Activated T-cell treated with anti-CD3 and anti-CD28 coated beads, Interleukin-2, amount 50 U/mL, for 72 hours (primary cell): ENCODE measurements at regions not wholly inside any gene's neighbourhood (a gene's known extent, or its start where the extent isn't known, plus 50 kb on each side); places are given as distances from the start of the nearest gene placed in this dataset.

Experiments
- ATAC-seq, 2 donors: fragments of 150-1000 bp; cut with Tn5 transposase; replicated peaks in 1 of 2; 2 replicates each; pipeline ENCODE4 v1.10.0; 2021; ENCODE audit warnings: moderate library complexity in 2 of 2, mild to moderate bottlenecking in 1 of 2
- DNase-seq, 2 donors: peaks; one replicate each; pipeline ENCODE4 v3.0.0; 2021 to 2022; ENCODE audit warnings: mixed read lengths in 1 of 2
- H3K27ac Mint-ChIP-seq: one replicate; pipeline ENCODE4 v1.8.0; 2022; ENCODE audit warnings: mild to moderate bottlenecking, moderate library complexity, mixed read lengths
- H3K27me3 Mint-ChIP-seq: one replicate; pipeline ENCODE4 v1.8.0; 2022; ENCODE audit warnings: low read depth, mixed read lengths
- H3K36me3 Mint-ChIP-seq, 2 donors: one replicate each; pipeline ENCODE4 v1.8.0; 2022; ENCODE audit warnings: mixed read lengths in 2 of 2, mild to moderate bottlenecking in 1 of 2; ENCODE audit not compliant: insufficient read depth in 2 of 2
- H3K4me1 Mint-ChIP-seq: one replicate; pipeline ENCODE4 v1.8.0; 2022; ENCODE audit warnings: low read depth, mixed read lengths
- H3K4me3 Mint-ChIP-seq, 2 donors: one replicate each; pipeline ENCODE4 v1.8.0; 2022; ENCODE audit warnings: mild to moderate bottlenecking in 2 of 2, mixed read lengths in 2 of 2, moderate library complexity in 2 of 2
- H3K9me3 Mint-ChIP-seq, 2 donors: one replicate each; pipeline ENCODE4 v1.8.0; 2022; ENCODE audit warnings: mixed read lengths in 2 of 2

DNA sequence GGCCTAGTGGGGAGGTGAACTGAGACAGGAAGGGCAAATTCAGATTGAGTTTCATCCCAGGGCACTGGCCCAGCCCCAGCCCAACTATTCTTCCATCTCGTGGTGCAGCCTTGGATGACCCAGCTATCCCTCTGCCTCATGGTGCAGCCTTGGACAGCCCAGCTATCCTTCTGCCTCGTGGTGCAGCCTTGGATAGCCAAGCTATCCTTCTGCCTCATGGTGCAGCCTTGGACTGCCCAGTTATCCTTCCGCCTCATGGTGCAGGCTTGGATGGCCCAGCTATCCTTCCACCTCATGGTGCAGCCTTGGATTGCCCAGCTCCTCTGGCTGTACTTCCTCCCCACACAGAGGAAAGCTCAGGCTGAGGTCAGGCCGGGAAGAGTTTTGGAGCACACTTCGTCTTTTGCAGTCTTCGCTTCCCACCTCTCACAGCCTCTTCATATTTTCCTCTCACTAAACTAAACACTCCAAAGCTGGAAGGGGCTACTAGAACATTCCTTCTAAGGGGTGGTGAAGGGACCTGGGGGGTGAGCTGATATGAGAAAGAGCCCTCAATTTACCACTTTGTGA is 69.8 kb upstream of the TTC34 start:
- no peaks in the 10 kb centered on the region for H3K4me1 Mint-ChIP-seq
- H3K27me3 Mint-ChIP-seq = no peaks in the 10 kb centered on the region
- H3K9me3 Mint-ChIP-seq = peaks cover 2 to 7% of the 10 kb centered on the region in 2 donors
- H3K4me3 Mint-ChIP-seq = no peak overlapping the region
- no peak for DNase-seq
- peaks cover 5 to 14% of the 10 kb centered on the region in 2 donors for H3K36me3 Mint-ChIP-seq
- ATAC-seq = no peak
- H3K27ac Mint-ChIP-seq = no peak overlapping the region

DNA sequence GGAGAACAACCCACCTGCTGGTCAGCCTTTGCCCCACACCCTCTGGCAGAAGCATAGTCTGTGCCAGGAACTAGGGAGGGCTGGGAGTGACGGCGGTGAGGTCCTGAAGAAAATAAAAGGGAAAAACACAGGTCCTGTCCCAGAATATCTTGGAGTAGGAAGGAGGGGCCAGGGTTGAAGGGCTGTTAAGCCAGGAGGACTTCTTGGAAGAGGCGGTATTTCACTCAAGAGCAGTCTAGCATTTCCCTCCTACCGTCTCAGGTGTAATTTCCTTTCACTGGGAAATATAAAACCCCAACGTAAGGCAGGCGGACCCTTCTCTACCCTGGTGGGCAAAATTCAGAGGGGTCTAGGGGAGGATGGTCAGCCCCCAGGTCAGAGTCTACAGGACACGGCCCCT is 72.7 kb upstream of the TTC34 start:
- Mint-ChIP-seq H3K4me1 (no peaks in the 10 kb centered on the region), H3K27ac (no peak overlapping the region), H3K27me3 (no peaks in the 10 kb centered on the region), H3K4me3 (no peak overlapping the region), H3K36me3 (peaks cover 5 to 14% of the 10 kb centered on the region in 2 donors), H3K9me3 (peaks cover 2 to 7% of the 10 kb centered on the region in 2 donors)
- ATAC-seq (no peak), DNase-seq (no peak)

DNA sequence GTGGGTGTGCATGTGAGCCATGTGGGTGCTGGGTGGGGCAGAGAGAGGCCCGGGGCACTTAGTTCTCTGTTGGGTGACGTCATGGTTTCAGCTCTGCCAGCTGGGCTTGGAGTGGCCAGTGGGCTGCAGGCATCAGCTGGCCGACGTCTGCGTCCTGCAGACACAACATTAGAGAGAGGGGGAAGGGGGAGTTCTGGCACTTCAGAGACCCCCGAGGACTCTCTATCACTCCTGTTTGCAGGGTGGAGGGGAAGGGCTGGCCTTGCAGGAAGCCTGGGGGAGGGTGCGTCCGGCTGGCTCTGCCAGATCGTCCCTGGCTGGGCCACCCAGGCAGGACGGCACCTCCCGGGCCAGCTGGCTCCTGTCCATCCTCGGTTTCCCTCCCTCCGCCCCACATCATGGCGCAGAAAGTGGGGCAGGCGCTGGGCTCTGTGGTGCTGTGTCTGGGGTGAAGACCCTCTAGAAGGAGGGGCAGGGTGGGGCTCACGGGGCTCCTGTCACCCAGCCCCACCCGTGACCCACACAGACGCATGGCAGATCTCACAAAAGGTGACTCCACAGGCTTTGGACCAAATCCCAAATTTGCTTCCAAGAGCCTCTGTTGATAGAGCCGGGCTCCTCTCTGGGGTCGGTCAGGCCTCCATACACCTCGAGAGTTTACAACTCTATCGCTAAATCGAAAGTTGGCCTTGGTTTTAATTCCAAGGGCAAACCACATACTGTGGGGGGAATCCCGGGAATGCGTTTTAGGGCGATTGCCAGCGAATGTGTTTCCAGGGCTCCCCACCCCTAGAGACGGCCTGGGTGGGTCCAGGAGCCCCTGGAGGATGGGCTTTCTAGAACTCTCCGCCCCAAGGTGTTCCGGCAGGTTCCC is 73.4 kb upstream of the TTC34 start:
- ATAC-seq (no peak), DNase-seq (no peak)
- no peaks in the 10 kb centered on the region for H3K27me3 Mint-ChIP-seq
- H3K4me1 Mint-ChIP-seq = no peaks in the 10 kb centered on the region
- H3K36me3 Mint-ChIP-seq = peaks cover 5 to 14% of the 10 kb centered on the region in 2 donors
- no peak overlapping the region for H3K27ac Mint-ChIP-seq
- H3K4me3 Mint-ChIP-seq = no peak overlapping the region
- H3K9me3 Mint-ChIP-seq = peaks cover 2 to 7% of the 10 kb centered on the region in 2 donors

DNA sequence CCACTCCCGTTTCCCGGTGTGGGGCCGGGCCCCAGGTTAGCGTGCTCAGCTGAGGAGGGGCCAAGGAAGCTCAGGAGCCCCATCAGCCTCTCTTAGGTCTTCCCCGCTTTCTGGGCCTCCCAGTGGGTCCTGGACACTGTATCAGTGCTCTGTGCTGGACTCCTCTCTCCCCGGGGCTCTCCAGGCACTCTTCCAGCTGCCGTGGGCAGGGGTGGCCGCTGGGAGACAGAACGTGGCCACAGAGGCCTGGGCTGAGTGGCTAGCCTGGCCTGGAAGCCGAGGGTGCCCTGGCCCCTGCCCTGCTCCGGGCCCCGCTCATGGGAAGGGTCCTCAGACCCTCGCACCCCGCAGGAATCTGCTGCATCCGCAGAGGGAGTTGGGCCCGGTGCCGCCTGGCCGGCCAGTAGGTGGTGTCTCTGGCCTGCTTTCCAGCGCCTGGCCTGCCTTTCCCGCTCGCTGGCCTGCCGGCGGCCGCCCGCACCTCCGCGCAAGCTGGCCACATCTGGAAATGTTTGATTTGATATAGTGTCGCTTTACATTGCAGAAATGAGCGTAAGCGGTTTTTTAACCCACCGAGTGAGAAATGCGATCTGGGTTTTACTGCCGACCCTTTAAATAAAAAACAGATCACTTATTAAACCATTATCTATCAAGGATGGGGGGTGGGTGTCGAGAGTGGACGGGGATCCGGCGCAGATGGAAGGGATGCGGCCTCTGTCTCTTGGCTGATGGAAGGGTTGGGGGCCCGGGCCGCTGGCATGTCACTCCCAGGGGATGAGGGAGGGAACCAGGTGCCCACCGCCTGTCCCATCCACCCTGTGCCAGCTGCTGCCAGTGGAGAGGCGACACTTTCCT is 74.4 kb upstream of the TTC34 start:
- DNase-seq (no peak), ATAC-seq (no peak)
- Mint-ChIP-seq H3K9me3 (peaks cover 2 to 7% of the 10 kb centered on the region in 2 donors), H3K36me3 (peaks cover 3 to 12% of the 10 kb centered on the region in 2 donors), H3K4me1 (no peaks in the 10 kb centered on the region), H3K4me3 (no peak overlapping the region), H3K27ac (no peak overlapping the region), H3K27me3 (no peaks in the 10 kb centered on the region)

DNA sequence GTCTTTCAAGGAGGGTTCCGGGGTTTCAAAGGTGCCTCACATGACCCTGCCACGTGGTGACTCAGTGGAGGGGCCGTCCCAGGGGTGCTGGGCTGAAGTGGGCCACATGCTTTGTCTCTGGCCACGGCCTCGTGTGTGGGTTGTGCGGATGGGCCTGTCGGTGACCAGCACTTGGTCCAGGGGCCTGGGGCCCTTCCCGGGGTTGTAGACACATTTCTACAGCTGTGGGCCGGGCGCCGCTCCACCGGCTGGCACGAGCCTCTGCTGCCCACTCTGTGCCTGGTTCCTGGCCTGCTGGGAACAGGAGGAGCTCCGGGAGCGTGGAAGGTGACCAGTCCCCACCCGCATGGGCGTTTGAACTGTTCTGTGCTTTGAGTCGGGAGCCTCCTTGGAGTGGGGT is 75.4 kb upstream of the TTC34 start:
- no peaks in the 10 kb centered on the region for H3K4me1 Mint-ChIP-seq
- ATAC-seq (no peak), DNase-seq (no peak)
- no peak overlapping the region for H3K27ac Mint-ChIP-seq
- H3K36me3 Mint-ChIP-seq = peaks cover 0 to 8% of the 10 kb centered on the region in 2 donors
- no peaks in the 10 kb centered on the region for H3K27me3 Mint-ChIP-seq
- no peak overlapping the region for H3K4me3 Mint-ChIP-seq
- peaks cover 2% of the 10 kb centered on the region in 2 donors for H3K9me3 Mint-ChIP-seq

DNA sequence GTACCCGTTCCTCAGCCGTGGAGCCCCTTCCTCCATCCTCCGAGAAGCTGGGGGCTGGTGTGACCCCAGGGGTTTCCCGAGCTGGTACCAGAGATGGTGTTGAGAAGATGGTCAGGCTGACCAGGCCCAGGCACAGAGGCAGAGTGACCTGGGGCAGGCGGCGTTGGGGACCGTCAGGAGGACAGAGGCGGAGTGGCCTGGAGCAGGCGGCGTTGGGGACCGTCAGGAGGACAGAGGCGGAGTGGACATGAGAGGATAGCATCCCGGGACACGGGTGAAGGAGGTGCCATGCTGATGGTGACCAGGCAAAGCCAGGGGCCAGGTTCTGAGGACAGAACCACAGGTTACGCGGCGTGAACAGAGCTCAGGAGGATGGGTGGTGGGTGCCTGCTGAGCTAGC is 75.9 kb upstream of the TTC34 start:
- H3K36me3 Mint-ChIP-seq = peaks cover 0 to 5% of the 10 kb centered on the region in 2 donors
- H3K4me1 Mint-ChIP-seq = no peaks in the 10 kb centered on the region
- no peak for ATAC-seq
- DNase-seq = no peak
- H3K27me3 Mint-ChIP-seq = no peaks in the 10 kb centered on the region
- H3K27ac Mint-ChIP-seq = no peak overlapping the region
- H3K9me3 Mint-ChIP-seq = peaks cover 2% of the 10 kb centered on the region in 2 donors
- no peak overlapping the region for H3K4me3 Mint-ChIP-seq

DNA sequence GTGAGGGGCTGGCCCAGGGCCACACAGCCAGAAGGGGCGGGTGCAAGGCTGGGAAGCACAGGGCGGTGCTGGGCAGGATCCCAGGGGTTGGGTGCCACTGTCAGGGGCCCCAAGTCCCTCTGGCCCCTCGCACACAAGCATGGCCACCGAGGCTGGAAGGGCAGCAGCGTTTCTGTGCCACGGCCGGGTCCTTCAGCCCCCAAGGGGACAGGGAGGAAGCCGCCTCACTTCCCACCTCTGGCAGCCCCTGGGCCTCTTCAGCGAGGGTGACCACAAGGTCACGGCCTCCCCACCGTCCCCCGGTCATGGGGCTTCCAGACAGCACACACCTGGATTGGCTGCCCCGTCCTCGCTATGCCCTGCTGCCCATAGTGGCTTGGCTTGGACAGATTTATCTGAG is 77.1 kb upstream of the TTC34 start:
- no peak for ATAC-seq
- no peak for DNase-seq
- Mint-ChIP-seq H3K27me3 (no peaks in the 10 kb centered on the region), H3K9me3 (no peaks in the 10 kb centered on the region), H3K36me3 (no peaks in the 10 kb centered on the region), H3K27ac (no peak overlapping the region), H3K4me3 (no peak overlapping the region), H3K4me1 (no peaks in the 10 kb centered on the region)

DNA sequence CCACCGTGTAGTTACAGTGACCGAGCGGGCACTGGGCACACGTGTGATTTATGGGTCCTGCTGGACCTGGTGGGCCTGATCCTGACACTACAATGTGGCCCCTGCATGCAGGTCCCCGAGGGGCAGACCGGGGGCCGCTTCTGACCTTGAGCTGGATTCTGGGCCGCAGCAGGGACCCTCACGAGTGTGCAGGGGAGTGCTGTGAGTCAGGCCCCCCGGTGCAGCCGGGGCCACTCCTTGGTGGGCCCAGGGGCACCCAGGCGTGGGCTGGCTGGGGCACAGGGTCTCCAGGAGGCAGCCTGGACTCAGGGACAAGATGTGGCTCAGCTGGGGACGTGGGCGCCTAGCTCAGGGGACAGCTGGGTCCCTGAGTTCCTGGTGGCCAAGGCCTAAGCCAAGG is 77.5 kb upstream of the TTC34 start:
- ATAC-seq = no peak
- no peaks in the 10 kb centered on the region for H3K27me3 Mint-ChIP-seq
- H3K4me1 Mint-ChIP-seq = no peaks in the 10 kb centered on the region
- no peaks in the 10 kb centered on the region for H3K9me3 Mint-ChIP-seq
- H3K36me3 Mint-ChIP-seq = no peaks in the 10 kb centered on the region
- H3K4me3 Mint-ChIP-seq = no peak overlapping the region
- no peak overlapping the region for H3K27ac Mint-ChIP-seq
- no peak for DNase-seq

DNA sequence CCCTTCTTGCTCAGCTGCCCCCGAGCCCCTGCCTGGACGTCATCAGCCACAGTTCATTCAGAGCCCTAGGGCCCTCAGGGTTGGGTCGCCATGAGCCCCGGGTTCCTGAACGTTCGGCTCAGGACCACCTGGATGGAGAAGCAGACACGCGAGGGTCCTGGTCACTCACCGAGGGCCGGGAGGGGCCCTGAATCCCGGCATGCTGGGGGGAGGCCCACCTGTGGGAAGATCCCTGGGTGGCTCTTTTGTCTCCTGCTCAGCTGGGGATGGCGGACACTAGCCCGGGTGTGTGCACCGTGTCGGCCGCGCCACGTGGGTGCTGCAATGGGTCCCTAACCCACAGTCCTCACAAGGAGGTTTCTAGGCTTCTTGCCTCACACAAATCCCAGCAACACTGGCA is 78.1 kb upstream of the TTC34 start:
- no peaks in the 10 kb centered on the region for H3K4me1 Mint-ChIP-seq
- no peaks in the 10 kb centered on the region for H3K9me3 Mint-ChIP-seq
- no peak for ATAC-seq

DNA sequence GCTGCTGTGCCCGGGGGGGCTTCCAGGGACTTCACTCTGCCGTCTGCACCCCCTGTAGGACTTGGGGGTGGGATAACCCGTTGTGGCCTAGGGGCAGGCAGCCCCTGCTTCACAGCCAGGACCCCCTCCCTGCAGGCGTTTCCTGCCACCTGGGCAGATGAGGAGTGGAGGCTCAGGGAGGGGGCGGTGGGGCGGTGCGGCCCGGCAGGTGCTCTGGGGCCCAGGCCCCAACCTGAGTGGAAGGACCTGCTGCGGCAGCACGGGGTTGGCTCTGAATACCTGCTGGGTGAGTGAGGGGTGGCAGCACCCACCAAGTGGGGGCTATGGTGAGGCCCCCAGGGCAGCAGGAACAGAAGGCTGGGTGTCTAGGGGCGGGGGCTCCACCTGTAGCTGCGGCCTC is 78.6 kb upstream of the TTC34 start:
- no peak overlapping the region for H3K27ac Mint-ChIP-seq
- no peaks in the 10 kb centered on the region for H3K27me3 Mint-ChIP-seq

More for the DNA sequence above, 78.1 kb upstream of the TTC34 start:
- Mint-ChIP-seq H3K36me3 (no peaks in the 10 kb centered on the region), H3K4me3 (no peak overlapping the region), H3K27ac (no peak overlapping the region), H3K27me3 (no peaks in the 10 kb centered on the region)
- no peak for DNase-seq

DNA sequence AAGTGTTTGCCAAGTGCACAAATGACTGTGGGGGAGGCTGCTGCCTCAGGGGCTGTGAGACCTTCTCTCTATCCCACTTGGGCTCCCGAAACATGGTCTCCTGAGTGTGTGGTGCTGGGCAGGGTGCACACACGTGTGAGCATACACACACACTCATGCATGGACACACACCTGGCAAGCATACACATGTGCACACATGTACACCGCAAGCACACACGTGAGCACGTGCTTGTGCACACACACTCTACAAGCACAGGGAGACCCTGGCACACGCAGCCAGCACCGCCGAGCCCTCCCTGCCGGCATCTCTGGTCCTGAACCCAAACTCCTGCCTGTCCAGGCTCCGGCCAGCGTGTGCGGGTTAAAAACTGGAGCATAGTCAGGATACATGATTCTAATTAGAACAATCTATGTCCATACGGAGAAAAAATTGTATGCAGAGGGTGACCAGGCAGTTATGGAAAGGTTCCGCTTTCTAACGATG is 79.4 kb upstream of the TTC34 start:
- Mint-ChIP-seq H3K36me3 (no peaks in the 10 kb centered on the region), H3K27ac (no peak overlapping the region), H3K4me3 (no peak overlapping the region), H3K27me3 (no peaks in the 10 kb centered on the region), H3K4me1 (no peaks in the 10 kb centered on the region), H3K9me3 (no peaks in the 10 kb centered on the region)
- DNase-seq = no peak
- no peak for ATAC-seq

More for the DNA sequence above, 78.6 kb upstream of the TTC34 start:
- Mint-ChIP-seq H3K9me3 (no peaks in the 10 kb centered on the region), H3K4me3 (no peak overlapping the region), H3K36me3 (no peaks in the 10 kb centered on the region), H3K4me1 (no peaks in the 10 kb centered on the region)
- DNase-seq = no peak
- no peak for ATAC-seq

DNA sequence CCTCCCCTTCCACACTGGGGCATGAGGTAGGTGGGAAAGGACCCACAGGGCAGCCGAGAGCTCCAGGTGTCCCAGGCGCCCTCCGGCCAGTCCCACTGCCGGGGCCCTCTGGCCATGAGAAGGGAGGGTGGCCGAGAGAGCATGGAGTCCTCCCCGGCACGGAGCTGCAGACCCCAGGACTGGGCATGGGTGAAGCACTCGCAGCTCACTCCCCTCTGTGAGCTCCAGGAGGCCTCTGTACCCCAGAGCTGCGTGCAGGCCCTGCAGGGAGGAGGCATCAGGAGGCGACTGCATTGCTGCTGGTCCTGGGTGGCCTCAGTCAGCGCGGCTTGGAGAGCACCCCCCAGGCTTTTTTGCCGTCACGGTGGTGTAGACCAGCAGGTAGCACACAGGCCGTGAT is 80.1 kb upstream of the TTC34 start:
- no peak overlapping the region for H3K4me3 Mint-ChIP-seq
- ATAC-seq (no peak), DNase-seq (no peak)
- H3K27ac Mint-ChIP-seq = no peak overlapping the region
- H3K9me3 Mint-ChIP-seq = no peaks in the 10 kb centered on the region
- no peaks in the 10 kb centered on the region for H3K36me3 Mint-ChIP-seq
- H3K4me1 Mint-ChIP-seq = no peaks in the 10 kb centered on the region
- H3K27me3 Mint-ChIP-seq = no peaks in the 10 kb centered on the region
